Stimulated activated CD8-positive, alpha-beta memory T cell treated with anti-CD3 and anti-CD28 coated beads, Interleukin-15, amount 100 ng/mL, for 4 hours (primary cell): ENCODE measurements at regions not wholly inside any gene's neighbourhood (a gene's known extent, or its start where the extent isn't known, plus 50 kb on each side); places are given as distances from the start of the nearest gene placed in this dataset.

Source experiments
- DNase-seq, 2 donors: peaks; one replicate each; pipeline ENCODE4 v3.0.0-alpha.2; 2020; ENCODE audit warnings: low read depth in 2 of 2

DNA sequence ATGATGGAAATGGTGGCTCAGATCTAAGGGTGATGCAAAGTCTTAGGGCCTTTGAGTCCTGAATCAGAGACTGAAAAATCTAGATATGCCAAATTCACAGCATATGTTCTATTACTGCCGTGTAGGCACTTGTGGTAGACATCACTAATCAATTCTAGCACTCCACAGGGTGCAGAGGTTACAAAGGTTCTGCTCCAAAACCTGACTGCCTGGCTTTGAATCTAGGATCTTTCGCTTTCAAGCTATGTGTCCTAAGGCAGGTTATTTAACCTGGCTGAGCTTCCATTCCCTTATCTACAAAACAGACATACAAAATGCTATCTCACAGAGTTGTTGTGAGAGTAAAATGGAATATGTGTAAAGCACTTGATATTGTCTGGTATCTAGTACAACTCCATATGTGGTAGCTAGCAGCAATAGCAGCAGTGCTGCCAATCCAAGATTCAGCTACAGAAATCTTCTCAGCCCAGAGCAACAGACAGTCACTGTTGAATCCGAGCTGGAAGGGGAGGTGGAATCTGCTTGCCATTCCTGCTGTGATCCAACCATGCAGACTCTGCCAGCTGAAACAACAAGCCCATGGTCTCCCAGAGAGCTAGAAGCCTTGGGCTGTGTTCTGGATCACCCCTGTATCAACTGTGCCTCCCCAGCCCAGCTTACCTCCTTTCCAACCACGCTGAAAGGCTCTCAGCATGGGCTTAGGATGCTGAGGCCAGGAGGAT is 206.9 kb downstream of the TFAP2C start:
- no peak for DNase-seq

DNA sequence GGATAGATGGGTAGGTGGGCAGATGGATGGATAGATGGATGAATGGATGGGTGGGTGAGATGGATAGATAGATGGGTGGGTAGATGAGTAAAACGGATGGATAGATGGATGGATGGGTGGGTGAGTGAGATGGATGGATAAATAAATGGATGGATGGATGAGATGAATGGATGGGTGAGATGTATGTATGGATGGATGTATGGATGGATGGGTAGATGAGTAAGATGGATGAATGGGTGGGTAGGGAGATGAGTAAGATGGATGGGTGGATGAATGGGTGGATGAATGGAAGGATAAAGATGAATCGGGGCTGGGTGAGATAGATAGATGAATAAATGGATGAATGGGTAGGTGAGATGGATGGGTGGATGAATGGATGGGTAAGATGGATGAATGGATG is 210.1 kb downstream of the TFAP2C start:
- no peak for DNase-seq

DNA sequence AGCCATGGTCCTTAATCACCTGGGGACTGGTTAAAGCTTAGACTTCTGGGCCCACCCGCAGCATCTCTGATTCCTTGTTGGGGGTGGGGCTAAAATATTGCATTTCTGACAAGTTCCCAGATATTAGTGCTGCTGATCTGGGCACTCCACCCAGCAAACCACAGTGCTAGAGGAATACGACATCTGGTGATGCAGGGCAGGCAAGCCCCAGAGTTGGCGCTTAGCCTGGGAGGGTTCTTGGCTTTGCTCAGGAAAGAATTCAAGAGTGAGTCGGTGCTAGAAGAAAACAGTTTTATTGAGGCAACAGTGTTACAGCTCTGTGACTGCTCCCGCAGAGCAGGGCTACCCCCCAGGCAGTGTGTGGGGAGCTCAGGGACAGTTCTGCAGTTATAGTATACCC is 210.7 kb downstream of the TFAP2C start:
- no peak for DNase-seq

DNA sequence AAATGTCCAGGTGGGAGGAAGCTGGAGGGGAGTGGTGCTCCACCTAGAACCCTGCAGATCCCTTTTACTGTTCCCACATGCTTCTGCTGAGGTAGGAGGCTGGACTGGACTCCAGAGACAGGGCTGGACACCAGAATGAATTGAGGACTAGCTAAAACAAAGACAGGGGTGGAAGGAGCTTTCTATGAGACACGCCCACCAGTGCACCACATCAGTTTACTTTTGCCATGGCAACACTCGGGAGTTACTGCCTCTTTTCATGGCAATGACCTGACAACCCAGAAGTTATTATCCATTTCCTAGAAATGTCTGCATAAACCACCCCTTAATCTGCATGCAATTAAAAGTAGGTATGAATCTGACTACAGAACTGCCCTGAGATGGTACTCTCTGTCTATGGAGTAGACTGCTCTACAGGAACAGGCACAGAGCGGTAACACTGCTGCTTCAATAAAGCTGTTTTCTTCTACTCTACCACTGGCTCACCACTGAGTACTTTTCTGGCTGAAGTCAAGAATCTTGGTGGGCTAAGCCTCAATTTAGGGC is 211.7 kb downstream of the TFAP2C start:
- no peak for DNase-seq

DNA sequence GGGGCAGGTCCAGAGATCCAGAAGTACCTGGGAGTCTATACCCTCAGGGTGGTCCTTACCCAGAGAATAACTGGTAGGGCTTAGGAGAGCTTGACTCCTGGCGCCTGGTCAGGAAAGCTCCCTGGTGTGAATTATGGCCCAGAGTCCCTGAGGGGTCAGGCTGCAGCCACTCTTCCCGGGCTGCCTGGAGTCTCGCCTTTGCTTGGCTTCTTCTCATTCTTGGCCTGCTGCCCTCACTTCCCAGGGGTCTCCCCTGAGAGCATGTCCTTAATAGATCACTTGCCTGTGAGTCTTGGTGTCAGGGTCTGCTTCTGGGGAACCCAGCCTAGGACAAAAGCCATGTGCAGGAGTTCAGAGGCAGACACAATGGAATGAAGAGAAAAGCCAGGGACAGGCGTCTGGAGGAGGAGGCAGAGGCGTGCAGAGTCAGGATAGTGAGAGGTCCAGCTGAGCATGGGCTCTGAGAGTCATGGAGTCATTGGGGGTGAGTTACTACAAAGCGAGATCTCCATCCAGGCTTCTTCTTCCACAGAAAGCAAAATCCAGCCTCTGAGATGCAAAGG is 212.3 kb downstream of the TFAP2C start:
- no peak for DNase-seq

DNA sequence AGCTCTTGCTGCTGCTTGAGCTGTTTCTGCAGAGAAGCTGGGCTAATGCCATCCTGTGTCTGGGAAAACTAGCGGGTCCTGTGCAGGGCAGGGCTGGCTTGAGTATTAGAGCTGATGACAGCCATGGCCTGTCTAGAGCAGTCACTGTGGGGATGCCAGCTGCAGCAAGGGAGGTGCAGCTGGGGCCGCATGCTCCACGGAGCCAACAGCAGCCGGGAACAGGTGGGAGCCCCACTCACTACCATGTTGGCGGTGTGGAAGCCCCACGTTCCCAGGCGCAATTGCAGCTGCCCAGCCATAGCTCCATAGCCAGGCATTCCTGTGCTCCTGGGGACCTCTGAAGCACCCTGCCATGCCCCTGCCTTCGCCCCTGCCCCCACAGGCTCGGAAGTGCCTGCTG is 212.9 kb downstream of the TFAP2C start:
- DNase-seq = no peak

DNA sequence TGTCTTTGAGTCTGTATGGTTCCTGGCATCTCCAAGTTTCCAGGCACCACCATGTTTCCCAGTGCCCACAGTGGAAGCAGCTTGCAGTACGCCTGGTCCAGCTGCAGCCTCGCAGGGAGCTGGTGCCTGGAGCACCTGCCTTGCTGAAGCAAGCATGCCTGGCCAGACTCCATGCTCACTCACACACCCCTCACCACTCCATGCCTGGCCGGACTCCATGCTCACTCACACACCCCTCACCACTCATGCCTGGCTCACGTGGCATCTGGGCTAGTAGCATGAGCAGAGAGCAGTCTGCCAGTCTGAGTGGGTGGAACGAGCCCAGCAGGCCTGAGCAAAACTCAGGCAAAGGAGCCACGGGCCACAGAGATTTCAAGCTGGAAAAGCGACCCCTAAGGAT is 214.3 kb downstream of the TFAP2C start:
- DNase-seq = no peak

DNA sequence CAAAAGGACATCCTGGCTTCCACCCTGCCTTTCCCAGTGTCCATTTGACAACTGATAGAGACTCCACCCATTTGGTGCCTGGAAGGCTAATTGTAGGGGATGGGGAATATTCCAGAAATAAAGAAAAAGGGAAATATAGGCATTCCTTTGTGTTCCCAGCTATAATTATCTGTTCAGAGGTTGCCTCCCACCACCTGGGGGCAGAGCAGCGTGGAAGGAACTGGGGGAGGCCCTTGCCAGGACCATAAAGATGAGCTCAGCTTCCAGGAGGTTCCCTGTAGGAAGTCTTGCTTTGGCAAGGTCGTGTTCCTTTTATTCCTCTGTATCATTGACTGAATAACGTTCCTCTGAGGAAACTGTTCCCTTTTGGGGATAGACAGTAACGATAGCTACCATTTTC is 214.7 kb downstream of the TFAP2C start:
- no peak for DNase-seq

DNA sequence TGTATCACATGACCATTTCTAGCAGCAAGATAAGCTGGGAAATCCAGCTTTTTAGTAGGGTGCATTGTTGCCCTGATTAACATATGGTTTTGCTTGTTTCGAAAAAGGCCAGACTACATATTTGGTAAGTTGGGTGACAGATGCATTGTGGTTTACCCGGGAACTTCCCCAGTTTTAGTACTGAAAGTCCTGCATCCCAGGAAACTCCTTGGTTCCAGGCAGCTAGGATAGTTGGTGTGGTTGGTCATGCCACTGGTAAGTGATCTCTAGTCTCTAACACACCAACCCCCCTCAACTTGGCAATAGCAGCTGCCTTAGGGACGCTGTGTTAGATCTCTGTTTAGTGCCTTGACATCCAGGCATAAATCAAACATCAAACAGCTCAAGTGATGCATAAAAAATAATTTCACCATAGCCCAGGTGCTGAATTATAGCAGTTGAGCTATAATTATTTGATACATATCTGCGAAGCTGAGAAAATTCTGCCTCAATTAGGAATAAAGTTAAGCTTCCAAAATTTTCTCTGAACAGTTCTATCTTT is 216.5 kb downstream of the TFAP2C start:
- DNase-seq = no peak

DNA sequence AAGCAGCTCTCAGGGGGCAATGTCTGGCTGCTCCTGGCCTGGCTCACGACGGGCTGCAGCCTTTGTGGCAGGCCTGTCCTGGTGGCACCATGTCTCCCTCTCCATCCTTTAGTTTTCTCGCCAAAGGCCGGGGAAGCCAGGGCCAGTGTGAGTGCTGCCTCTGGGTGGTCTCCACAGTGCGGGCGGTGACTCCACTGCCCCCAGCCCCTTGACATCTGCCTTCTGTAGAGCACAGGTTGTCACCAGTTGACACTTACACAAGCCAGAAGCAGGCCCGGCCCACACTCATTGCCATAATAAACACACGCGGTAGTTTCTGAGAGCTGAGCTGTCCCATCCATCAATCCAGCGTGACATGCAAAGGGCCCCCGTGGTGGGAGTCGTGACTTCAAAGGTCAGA is 219.5 kb downstream of the TFAP2C start:
- no peak for DNase-seq

DNA sequence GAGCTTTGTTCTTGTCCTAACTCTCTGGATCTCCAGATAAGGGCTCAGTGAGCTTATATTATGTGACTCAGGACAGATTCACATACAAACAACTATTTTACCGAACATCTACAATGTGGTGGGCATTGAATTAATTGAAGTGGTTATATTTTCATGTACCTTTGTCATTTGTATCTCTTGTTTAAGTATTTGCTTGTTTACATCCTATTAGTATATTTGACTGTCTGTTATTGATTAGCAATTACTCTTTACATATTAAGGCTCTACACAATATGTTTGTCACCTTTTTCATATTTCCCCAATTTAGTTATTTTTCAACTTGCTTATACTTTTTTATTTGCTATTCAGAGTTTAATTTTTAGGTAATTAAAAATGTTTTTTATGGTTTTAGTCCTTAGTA is 222.4 kb downstream of the TFAP2C start:
- DNase-seq = no peak

DNA sequence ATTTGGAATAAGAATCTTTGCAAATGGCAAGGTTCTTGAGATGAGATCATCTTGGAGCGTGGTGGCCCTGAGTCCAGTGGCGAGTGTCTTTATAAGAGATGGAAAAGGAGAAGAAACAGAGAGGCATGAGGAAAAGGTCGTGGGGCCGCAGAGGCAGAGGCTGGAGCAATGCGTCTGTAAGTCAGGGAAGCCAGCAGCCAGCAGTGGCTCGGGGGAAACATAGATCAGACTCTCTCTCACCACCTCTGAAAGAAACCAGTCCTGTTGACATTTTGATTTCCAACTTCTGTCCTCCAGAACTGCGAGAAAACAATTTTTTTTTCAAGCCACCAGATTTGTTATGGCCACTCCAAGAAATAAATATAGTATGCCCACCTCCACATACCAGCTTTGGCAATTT is 226.6 kb downstream of the TFAP2C start:
- DNase-seq = no peak

DNA sequence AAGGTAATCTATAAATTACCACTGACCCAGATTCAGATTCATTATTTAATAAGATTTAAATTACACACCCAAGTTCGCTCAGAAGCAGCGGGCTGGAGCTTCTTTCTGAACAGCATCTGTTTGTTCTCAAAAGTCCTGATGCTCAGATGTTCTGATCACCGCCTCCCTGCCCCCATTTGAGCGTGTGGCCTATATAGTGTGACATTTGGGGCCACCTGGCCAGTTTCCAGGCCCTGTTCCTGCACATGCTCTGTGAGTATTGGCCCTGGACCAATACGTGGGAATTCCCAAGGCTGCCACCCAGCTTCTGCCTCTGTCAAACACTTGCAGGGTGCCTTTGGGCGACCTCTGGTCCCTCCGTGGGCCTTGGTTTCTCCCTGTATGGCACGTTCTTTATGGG is 228.8 kb downstream of the TFAP2C start:
- no peak for DNase-seq

DNA sequence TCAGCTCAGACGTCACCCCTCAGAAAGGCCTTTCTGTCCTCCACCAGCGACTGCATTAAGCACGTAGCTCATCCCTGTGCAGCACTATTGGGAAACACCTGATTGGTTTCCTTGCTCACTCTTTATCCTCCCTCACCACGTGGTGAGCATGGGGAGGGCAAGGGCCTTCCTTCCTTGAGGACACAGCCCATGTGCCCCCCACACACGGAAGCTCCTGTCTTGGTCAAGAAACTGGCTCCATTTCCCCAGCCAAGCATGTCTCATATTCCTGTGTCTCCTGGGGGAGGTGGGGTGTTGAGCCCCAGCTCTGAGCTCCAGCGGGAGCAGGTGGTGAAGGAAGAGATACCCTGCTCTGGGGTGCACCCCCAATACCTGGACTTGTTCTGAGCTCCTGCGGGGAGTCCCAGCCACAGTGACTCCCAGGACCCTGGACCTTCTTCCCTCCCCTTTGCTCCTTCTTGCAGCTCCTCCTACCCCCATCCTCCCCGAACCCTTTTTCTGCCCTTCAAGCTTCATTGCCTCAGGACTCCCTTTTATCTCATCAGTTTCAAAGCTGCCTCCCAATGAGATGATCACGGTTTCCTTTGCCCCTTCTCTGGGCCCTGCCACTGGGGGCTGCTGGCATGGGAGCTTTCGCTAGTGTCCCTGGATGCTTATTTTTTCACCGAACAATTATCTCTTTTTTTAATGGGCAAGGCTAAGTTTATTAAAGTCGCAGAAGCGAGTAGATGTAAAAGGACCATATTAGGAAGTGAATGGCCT is 230.1 kb downstream of the TFAP2C start:
- DNase-seq = no peak

DNA sequence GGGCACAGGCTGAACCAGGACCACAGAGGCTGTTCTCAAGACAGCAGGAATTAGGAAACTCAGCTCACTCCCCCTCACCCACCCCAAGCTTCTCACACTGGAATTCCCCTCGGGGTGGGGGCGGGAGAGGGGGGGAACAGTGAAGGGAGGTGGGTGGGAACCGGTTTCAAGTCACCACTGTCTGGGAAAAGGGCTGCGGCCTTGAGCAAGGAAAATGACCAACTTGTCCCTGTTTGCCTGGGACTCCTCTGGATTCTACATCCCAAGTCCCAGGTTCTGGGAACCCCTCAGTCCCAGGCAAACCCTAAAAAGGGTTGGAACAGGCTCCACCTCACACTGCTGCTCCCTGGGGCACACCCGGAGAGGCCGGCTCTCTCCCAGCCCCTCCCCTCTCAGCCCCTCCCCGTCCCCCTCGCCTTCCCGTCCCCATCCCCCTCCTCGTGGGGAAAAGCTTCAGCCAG is 230.7 kb downstream of the TFAP2C start:
- DNase-seq = no peak

DNA sequence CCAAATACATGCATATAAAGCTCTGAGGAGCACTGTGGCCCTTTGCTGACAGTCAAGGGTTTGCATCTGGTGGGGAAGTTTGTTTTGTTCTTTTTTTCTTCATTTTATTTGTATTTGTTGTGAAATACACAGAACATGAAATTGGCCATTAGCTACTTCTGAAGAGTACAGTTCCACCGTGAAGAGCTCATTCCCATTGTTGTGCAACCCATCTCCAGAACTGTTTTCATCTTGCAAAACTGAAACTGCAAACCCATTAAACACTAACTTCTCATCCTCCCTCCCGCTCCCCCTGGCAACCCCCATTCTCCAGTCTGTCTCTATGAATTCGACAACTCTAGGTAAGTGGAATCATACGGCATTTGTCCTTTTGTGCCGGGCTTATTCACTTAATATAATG is 231.3 kb downstream of the TFAP2C start:
- DNase-seq = no peak

DNA sequence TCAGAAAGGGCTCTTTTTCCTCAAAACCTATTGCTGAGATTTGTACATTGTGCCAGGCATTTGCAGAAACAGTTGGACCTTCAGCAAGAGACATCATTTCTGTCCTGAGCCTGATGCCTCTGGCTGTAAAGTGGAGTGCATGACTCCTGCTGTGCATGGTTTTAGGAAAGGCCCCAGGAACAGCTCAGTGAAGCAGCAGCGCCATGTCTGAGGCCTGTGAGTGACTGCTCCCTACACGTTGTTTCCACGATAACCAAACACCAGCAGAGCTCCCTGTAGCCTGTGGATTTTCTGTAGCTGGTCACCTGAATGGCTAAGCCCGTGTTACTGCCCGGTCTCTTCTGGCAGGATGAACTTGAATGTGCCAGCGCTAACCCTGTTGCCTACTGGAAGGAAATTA is 232.5 kb downstream of the TFAP2C start:
- no peak for DNase-seq

DNA sequence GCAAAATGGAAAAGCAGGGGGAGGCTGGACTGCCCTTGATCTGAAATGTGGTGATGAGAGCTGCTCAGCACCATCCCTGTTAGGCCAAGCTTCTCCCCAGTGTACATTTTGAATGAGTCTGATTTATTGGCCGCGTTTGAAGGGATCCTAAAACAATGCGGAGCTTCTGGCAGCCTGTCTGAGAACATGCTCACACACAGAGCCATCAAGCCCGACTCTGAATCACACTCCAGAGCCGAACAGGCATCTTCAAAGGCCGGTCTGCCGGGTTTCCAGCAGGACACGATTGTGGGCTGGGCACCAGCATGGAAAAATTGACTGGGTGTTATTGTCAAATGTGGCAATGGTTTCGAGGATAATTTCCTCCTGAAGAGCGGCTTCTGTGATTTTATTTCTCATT is 235.9 kb downstream of the TFAP2C start:
- no peak for DNase-seq

DNA sequence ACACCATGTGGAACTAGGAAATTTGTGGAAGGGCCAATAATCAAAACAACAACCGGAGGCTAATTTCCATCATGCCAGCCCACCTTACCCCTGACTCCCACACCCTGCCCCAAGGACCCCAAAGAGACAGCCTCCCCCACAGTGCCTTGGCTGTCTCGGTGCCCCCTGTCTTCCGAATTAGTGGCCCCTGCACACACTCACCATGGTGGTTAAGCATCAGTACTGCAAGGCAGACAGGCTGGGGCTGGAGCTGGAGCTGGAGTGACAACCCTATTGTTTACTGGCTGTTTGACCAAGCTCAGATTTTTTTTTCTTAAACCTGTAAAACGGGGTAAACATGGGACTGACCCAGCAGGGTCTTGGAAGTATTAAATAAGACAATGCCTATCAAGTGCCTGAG is 238.0 kb downstream of the TFAP2C start:
- no peak for DNase-seq

DNA sequence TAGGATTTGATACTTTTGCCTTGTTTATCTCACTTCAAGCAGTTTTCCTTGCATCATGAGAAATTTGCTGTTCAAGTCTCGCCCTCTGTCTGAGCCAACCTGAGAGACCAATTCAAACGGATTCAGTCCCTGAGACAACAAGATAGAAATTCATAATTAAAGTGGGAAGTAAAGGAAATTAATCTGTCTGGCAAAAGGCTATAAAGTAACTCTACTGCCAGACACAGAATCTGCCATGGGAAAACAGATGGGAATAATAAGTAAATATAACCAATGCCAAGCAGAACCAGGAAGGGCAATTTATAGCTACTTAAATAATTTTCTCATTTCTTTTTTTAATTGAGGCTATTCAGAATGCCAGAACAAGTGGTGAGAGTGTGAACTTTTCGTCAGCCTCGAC is 239.6 kb downstream of the TFAP2C start:
- DNase-seq = no peak

DNA sequence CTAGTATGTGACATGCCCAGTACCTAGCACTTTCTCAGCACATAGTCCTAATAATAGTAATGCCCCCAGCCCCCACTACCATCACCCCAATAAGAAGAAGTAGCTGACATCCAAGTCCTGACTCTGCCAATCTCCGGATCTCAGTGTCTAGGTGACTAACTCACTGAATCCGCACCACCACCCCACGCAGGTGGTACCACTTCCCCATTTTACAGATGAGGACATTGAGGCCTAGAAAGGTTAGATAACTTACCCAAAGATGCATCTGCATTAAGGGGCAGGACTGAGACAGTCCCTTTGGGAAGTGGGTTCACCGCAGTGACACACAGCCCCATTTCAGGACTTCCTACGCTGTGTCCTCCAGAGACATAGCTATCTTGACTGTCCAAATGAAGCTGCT is 241.2 kb downstream of the TFAP2C start:
- DNase-seq = no peak

DNA sequence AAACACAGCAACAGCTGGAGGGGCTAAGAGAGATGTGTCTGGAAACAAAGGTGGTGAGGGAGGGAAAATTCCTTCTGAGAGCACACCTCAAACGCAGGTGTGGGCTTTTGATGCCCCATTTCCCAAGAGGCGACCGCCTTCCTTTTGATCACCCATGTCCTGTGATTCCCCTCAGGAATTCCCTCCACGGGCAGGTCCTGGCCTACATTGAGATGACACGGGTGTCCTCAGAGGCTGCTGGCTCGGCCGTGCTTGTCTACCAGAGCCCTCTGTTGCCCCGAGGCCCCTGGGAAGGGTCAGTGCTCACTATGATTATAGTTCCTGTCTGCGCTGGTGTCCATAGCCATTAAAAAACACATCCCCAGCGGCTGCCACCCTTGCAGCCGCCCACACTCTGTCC is 242.6 kb downstream of the TFAP2C start:
- DNase-seq = no peak
